GM18507 (cell line): ENCODE measurements at regions not wholly inside any gene's neighbourhood (a gene's known extent, or its start where the extent isn't known, plus 50 kb on each side); places are given as distances from the start of the nearest gene placed in this dataset.

Source experiments
- DNase-seq: peaks from one replicate; pipeline ENCODE4 v3.0.0; 2011; ENCODE audit warnings: low read depth; ENCODE audit not compliant: insufficient read length; ENCODE audit errors: extremely low spot score
- FAIRE-seq: peaks from 2 replicates; lab custom pipeline; 2011; peaks lifted over from hg19 to GRCh38; lab: Jason Lieb, UNC

DNA sequence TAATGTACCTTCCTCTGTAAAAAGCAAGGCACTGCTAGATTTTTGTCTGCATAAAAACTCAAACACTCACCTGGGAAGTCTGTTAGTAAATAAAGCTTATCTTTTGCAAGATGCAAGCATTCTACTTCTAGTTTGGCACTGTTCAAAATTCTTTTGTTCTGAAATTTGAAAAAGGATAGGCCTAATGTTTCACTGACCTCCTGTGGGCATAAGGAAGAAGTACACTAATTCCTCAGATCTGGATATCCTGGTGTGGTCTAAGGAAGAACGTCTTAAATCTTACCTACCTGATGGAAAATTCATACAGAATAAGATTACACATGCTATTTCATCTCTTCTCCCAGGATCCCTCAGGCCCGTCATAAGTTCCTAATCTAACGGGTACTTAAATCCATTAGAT is 93.5 kb upstream of the CAMK1G start:
- FAIRE-seq (no peak), DNase-seq (no peak)

DNA sequence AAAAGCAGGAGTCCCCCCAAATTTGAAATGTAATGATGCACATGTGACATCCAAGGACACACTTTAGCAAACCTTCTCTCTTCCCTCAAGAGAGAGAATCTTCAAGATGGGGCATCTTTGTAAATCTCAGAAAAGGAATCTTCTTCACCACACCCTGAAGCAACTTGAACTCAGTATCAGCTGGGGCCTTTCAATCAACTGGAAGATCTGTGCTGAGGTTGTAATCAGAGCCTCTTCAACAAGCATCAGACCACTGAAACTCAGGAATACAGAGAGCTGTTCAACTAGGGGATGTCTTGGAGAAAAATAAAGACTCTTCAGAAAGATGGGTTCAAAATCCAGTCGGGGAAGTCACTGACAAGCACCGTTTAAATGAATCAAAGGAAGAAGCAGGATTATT is 92.5 kb upstream of the CAMK1G start:
- FAIRE-seq (no peak), DNase-seq (no peak)

- FAIRE-seq: no peak
- DNase-seq: no peak
Measured at GRCh38 chr1:209491496-209491895, 92.0 kb upstream of the CAMK1G start.

DNA sequence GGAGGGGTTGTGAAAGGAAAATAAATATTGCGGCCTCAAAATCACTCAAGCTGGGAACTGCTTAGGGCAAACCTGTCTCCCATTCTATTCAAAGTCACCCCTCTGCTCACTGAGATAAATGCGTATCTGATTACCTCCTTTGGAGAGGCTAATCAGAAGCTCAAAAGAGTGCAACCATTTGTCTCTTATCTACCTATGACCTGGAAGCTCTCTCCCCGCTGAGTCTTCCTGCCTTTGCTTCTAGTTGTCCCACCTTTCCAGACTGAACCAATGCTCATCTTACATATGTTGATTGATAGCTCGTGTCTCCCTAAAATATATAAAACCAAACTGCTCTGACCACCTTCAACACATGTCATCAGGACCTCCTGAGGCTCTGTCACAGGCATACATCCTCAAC is 91.6 kb upstream of the CAMK1G start:
- DNase-seq (no peak), FAIRE-seq (no peak)

DNA sequence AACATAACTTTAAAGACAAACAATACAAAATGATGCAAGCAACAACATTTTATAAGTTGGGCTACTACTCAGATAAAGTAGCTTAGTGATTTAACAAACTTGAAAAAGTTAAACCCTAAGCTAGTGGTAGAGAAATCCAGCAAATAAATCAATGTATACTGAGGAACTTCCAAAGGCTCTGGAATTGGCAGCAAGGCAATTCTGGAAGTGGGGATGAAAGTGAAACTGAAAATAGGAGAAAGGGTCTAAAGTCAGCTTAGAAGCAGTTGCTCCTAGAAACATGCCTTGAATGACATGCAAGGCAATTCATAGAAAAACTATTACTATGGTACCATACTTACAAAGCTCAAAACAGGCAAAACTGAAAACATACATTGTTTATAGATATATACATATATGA is 90.0 kb upstream of the CAMK1G start:
- DNase-seq (no peak), FAIRE-seq (no peak)

- FAIRE-seq (no peak), DNase-seq (no peak)
Measured at GRCh38 chr1:209497729-209498128, 85.8 kb upstream of the CAMK1G start.

DNA sequence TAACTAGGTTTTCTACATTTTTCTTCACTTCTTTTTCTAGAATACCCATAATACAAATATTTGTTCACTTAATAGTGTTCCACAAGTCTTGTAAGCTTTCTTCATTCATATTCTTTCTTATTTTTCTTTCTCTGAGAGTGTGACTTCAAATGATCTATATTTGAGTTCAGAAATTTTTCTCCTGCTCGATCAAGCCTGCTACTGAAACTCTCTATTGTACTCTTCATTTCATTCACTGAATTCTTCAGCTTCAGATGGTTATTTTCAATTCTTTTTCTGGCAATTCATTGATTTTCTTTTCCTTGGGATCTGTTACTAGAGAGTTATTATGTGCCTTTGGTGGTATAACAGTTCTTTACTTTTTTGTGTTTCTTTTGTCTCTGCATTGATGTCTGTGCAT is 82.5 kb upstream of the CAMK1G start:
- FAIRE-seq: no peak
- DNase-seq: no peak

DNA sequence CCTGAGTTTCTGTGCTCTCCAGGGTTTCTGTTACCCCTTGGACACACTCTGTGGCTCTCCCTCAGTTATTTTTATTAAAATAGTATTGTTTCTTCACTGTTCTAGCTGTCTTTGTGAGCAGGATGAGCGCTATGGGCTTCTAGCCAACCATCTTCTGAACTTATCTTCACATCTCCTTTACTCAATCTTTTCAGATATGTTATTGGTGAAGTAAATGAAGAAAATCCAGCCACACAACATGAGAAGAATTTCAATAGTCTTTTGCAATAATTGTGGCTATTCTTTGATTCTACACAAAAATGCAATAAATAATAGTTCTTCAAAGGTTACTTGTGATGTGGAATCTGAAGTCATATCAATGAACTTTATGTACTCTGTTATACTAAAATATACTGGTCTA is 80.3 kb upstream of the CAMK1G start:
- DNase-seq: no peak
- no peak for FAIRE-seq

- FAIRE-seq (no peak), DNase-seq (no peak)
Measured at GRCh38 chr1:209504571-209504970, 78.9 kb upstream of the CAMK1G start.

- DNase-seq (no peak), FAIRE-seq (no peak)
Measured at GRCh38 chr1:209505044-209505443, 78.5 kb upstream of the CAMK1G start.

DNA sequence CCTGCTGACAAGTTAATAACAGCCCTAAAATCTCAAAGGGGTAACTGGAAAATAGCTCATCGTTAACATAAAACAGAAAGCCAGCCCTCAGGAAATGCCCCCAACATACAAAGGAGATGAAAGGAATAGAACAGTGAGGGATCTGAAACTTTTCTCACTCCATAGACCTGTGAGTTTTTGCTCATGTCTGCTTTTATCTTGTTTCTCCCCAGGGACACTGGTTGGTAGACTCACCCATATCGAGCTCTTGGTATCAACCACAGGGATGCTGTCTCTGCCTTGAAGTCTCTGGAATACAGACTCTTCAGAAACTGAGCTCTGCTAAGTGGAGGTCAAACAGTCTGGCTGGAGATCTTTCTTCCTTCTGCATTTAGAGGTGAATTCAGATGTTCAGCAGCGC is 77.4 kb upstream of the CAMK1G start:
- FAIRE-seq: no peak
- no peak for DNase-seq

- DNase-seq: no peak
- FAIRE-seq: no peak
Measured at GRCh38 chr1:209509039-209509438, 74.5 kb upstream of the CAMK1G start.

DNA sequence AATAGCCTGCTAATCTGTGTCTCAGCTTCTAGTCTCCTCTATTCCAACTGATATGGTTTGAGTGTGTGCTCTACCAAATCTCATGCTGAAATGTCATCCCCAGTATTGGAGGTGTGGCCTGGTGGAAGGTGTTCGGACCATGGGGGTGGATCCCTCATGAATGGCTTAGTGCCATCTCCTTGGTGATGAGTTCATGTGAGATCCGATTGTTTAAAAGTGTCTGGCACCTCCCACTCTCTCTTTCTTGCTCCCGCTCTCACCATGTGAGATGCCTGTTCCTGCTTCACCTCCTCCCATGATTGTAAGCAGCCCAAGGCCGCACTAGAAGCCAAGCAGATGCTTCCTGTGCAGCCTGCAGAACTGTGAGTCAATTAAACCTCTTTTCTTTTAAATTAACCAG is 73.5 kb upstream of the CAMK1G start:
- no peak for FAIRE-seq

GRCh38 chr1:209511169-209511568 is 72.3 kb upstream of the CAMK1G start:
- no peak for FAIRE-seq

More for the DNA sequence above, 73.5 kb upstream of the CAMK1G start:
- no peak for DNase-seq

GRCh38 chr1:209512821-209513220 is 70.7 kb upstream of the CAMK1G start:
- DNase-seq: no peak

More at GRCh38 chr1:209511169-209511568, 72.3 kb upstream of the CAMK1G start:
- no peak for DNase-seq

GRCh38 chr1:209513226-209513625 is 70.3 kb upstream of the CAMK1G start:
- FAIRE-seq (peak; percentile 61), DNase-seq (peak; percentile 2)

More at GRCh38 chr1:209512821-209513220, 70.7 kb upstream of the CAMK1G start:
- no peak for FAIRE-seq

- FAIRE-seq: no peak
- DNase-seq: no peak
Measured at GRCh38 chr1:209516771-209517680, 66.5 kb upstream of the CAMK1G start.

- DNase-seq: no peak
- no peak for FAIRE-seq
Measured at GRCh38 chr1:209517681-209518050, 65.8 kb upstream of the CAMK1G start.

GRCh38 chr1:209519786-209520185 is 63.7 kb upstream of the CAMK1G start:
- no peak for DNase-seq
- FAIRE-seq: no peak

- no peak for FAIRE-seq
- no peak for DNase-seq
Measured at GRCh38 chr1:209522826-209523225, 60.7 kb upstream of the CAMK1G start.

DNA sequence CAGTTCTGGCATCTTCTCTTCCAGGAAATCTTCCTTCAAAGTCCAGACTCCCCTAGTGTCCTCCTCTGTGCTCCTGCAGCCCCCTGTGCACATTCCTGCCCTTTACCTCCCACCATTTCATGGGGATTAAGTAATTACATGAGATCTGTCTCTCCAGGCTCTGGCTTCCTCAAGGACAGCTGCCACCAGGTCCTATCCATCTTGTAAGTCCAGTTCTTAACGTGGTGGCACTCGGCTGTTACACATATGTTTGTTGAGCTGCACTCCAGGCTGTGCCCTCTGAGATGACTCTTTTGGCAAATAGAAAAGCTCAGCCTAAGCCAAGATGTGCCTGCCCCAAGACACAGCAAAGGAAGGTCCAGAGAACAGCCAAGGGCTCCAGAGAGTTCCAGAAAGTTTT is 57.4 kb upstream of the CAMK1G start:
- DNase-seq: no peak

More for the DNA sequence above, 57.4 kb upstream of the CAMK1G start:
- no peak for FAIRE-seq
